IMR-90 (cell line): ENCODE measurements at regions not wholly inside any gene's neighbourhood (a gene's known extent, or its start where the extent isn't known, plus 50 kb on each side); places are given as distances from the start of the nearest gene placed in this dataset.

ENCODE experiments used
- CTCF ChIP-seq: conservative IDR thresholded peaks from 2 replicates; pipeline ENCODE4 v1.5.1; 2012; ENCODE audit warnings: mild to moderate bottlenecking, low read depth, low read length, improper control_type of control experiment
- ELK1 ChIP-seq: fragments of 150-350 bp; IDR thresholded peaks from 2 replicates; pipeline ENCODE4 v1.6.1; 2016; ENCODE audit warnings: low read depth, mild to moderate bottlenecking, low read length, moderate library complexity, borderline replicate concordance
- POLR2A ChIP-seq: IDR thresholded peaks from 2 replicates; pipeline ENCODE4 v1.6.1; 2012; ENCODE audit warnings: mild to moderate bottlenecking, low read depth, low read length
- USF2 ChIP-seq: fragments of 150-350 bp; IDR thresholded peaks from 2 replicates; pipeline ENCODE4 v1.6.1; 2017; ENCODE audit warnings: mild to moderate bottlenecking, antibody characterized with exemption, low read length, low read depth

GRCh38 chr12:87676731-87677130, 352.5 kb downstream of the C12orf50 start:
- no peak for TF ChIP-seq CTCF
- no peak for TF ChIP-seq POLR2A
- no peak for TF ChIP-seq ELK1
- no peak for TF ChIP-seq USF2
